ENCODE measurements at regions not wholly inside any gene's neighbourhood (a gene's known extent, or its start where the extent isn't known, plus 50 kb on each side); places are given as distances from the start of the nearest gene placed in this dataset.

DNA sequence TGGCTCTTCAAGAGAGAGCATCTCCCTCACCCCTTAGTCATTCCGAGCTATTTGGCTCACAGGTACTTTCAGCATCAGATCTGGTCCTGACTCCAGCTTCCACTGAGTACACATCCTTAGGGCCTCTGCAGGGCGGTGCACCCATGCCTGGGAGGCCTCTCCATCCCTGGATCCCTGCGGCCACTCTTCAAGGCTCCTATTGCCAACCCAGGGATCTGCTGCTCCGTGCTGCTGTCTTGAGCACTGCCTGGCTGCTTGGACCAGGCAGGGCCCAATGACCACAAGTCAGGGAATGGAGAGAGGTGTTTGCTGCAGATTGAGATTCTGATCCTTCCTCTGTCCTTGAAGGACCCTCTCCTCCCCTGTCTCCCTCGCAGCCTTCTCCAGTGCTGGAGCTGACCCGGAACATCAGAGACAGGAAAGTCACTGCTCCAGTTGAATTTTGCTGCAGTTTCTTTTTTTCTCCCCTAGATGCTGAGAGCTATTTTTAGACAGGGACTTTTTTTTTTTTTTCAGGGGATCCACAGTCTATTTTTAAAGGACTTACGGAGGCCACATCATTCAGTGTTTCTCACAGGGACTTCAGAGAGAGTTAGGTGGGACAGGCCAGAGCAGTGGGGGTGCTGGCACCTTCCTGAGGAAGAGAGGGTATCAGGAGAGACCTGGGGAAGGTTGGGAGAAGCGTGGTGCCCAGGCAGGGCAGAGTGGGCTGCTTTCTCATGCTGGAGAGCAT lies 50.1 kb upstream of the KCNA1 start:
- DNase-seq = no peak

All from NCI-H1930 (cell line).